Mesothelial cell of epicardium (in vitro differentiated cells): ENCODE measurements at regions not wholly inside any gene's neighbourhood (a gene's known extent, or its start where the extent isn't known, plus 50 kb on each side); places are given as distances from the start of the nearest gene placed in this dataset.

Source experiments
- DNase-seq, 2 experiments: peaks; one replicate each; pipeline ENCODE4 v3.0.0; 2021; ENCODE audit warnings: low spot score in 2 of 2; ENCODE audit not compliant: unreplicated experiment in 2 of 2
- H3K27ac Mint-ChIP-seq: 2 replicates; pipeline ENCODE4 v1.8.0; 2021; ENCODE audit warnings: mixed read lengths
- H3K27me3 Mint-ChIP-seq: 2 replicates; pipeline ENCODE4 v1.8.0; 2021; ENCODE audit warnings: low read depth, mixed read lengths
- H3K36me3 Mint-ChIP-seq: 2 replicates; pipeline ENCODE4 v1.8.0; 2021; ENCODE audit warnings: mixed read lengths
- H3K4me1 Mint-ChIP-seq: 2 replicates; pipeline ENCODE4 v1.8.0; 2021; ENCODE audit warnings: mixed read lengths
- H3K4me3 Mint-ChIP-seq: 2 replicates; pipeline ENCODE4 v1.8.0; 2021; ENCODE audit warnings: mild to moderate bottlenecking, moderate library complexity, mixed read lengths
- H3K9me3 Mint-ChIP-seq: 2 replicates; pipeline ENCODE4 v1.8.0; 2021; ENCODE audit warnings: mixed read lengths
- TF ChIP-seq, protein P1 (sequence below): fragments of 200-600 bp; sonication (generic); IDR thresholded peaks from one replicate; pipeline ENCODE4 v1.5.0; 2021; ENCODE audit warnings: antibody characterized with exemption; ENCODE audit not compliant: unreplicated experiment

DNA sequence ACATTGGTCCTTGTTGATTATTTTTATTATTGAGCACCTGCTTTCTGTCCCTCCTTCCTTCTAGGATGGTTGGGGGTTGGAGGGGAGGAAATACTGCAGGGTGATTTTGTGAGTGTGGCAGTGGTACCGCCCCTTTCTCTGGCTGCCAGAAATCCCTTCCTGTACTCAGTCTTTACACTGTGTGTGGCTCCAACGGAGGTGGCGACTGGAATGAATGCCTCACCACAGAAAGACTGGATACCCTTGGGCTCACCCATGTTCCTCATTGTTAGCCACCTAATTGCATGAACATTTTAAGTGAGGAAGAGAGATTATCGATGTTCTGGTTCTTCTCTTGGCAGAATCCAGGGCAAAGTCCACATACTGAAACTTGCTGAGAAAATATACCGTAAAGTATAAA is 272.0 kb upstream of the E2F7 start:
- peaks cover 1% of the 10 kb centered on the region for H3K4me1 Mint-ChIP-seq
- peaks cover 21% of the 10 kb centered on the region for H3K27me3 Mint-ChIP-seq
- TF ChIP-seq, protein P1, sequence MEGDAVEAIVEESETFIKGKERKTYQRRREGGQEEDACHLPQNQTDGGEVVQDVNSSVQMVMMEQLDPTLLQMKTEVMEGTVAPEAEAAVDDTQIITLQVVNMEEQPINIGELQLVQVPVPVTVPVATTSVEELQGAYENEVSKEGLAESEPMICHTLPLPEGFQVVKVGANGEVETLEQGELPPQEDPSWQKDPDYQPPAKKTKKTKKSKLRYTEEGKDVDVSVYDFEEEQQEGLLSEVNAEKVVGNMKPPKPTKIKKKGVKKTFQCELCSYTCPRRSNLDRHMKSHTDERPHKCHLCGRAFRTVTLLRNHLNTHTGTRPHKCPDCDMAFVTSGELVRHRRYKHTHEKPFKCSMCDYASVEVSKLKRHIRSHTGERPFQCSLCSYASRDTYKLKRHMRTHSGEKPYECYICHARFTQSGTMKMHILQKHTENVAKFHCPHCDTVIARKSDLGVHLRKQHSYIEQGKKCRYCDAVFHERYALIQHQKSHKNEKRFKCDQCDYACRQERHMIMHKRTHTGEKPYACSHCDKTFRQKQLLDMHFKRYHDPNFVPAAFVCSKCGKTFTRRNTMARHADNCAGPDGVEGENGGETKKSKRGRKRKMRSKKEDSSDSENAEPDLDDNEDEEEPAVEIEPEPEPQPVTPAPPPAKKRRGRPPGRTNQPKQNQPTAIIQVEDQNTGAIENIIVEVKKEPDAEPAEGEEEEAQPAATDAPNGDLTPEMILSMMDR = no peak
- H3K36me3 Mint-ChIP-seq = no peaks in the 10 kb centered on the region
- DNase-seq = no peak
- H3K27ac Mint-ChIP-seq = no peak overlapping the region
- H3K9me3 Mint-ChIP-seq = no peaks in the 10 kb centered on the region
- no peak overlapping the region for H3K4me3 Mint-ChIP-seq

- TF ChIP-seq, protein P1 = no peak
- Mint-ChIP-seq H3K9me3 (no peaks in the 10 kb centered on the region), H3K4me1 (no peaks in the 10 kb centered on the region), H3K27ac (no peak overlapping the region), H3K27me3 (peaks cover 29% of the 10 kb centered on the region), H3K36me3 (no peaks in the 10 kb centered on the region), H3K4me3 (no peak overlapping the region)
- DNase-seq = no peak
These were observed 269.4 kb upstream of the E2F7 start for GRCh38 chr12:77334806-77335205.

- TF ChIP-seq, protein P1 = no peak
- Mint-ChIP-seq H3K4me3 (no peak overlapping the region), H3K4me1 (peaks cover 19% of the 10 kb centered on the region), H3K9me3 (no peaks in the 10 kb centered on the region), H3K27ac (no peak overlapping the region), H3K27me3 (peaks cover 69% of the 10 kb centered on the region), H3K36me3 (no peaks in the 10 kb centered on the region)
- DNase-seq = no peak
These were observed 263.0 kb upstream of the E2F7 start for GRCh38 chr12:77328326-77328725.

- H3K4me3 Mint-ChIP-seq = peak overlapping the region; percentile 83
- peaks cover 75% of the 10 kb centered on the region for H3K27me3 Mint-ChIP-seq
- DNase-seq = no peak
- TF ChIP-seq, protein P1 = no peak
- no peaks in the 10 kb centered on the region for H3K9me3 Mint-ChIP-seq
- H3K27ac Mint-ChIP-seq = no peak overlapping the region
- no peaks in the 10 kb centered on the region for H3K36me3 Mint-ChIP-seq
- peaks cover 19% of the 10 kb centered on the region for H3K4me1 Mint-ChIP-seq
These were observed 260.3 kb upstream of the E2F7 start for GRCh38 chr12:77325511-77326236.

DNA sequence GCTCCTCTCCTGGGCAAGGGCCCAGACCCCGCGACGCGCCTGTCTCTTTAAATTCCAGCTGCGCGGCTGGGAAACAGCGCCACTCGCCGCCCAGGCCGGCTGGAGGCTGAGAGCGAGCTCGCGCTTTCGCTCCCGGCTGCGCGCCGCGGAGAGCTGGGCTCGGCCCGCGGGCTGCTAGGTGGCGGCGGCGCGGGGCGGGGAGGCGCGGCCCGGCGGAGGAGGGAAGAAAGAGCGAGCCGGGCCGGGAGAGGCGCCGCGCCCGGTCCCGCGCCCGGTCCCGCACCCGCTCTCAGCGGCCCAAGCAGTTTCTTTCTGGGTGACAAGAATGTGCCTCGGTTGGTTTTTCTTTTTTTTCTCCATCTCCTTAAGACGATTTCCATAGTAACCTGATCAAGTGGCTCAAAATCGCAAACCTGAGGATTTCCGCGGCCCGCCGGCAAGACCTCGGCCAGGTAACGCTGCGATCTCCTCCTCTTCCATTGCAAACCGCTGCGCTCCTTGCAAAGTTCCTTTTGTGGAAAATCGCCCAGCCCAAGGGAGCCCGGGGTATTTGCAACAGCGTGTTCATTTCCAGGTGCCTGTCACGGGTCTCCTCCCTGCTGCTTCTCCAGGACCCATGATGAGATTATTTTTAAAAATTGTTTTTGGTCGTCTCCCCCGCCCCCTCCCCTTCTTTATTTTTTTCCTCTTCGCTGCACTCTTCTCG is 259.5 kb upstream of the E2F7 start:
- peak overlapping the region; percentile 83 for H3K4me3 Mint-ChIP-seq
- no peaks in the 10 kb centered on the region for H3K36me3 Mint-ChIP-seq
- peaks cover 69% of the 10 kb centered on the region for H3K27me3 Mint-ChIP-seq
- H3K4me1 Mint-ChIP-seq = peaks cover 19% of the 10 kb centered on the region
- TF ChIP-seq, protein P1 = no peak
- H3K27ac Mint-ChIP-seq = peak overlapping the region; percentile 62
- no peaks in the 10 kb centered on the region for H3K9me3 Mint-ChIP-seq
- DNase-seq = peak; percentile 48 to 85
